ENCODE measurements at regions not wholly inside any gene's neighbourhood (a gene's known extent, or its start where the extent isn't known, plus 50 kb on each side); places are given as distances from the start of the nearest gene placed in this dataset.
"Not testable (repeated sequence)": the region's sequence is repeated elsewhere in the genome, so short reads cannot be mapped to it uniquely, and the experiment has no call there.

GRCh38 chr7:54416678-54417077, 125.5 kb upstream of the VSTM2A start:
- POLR2A ChIA-PET (ENCODE audit: low non-redundant PET), result no interaction called here
- CTCF ChIA-PET, result interaction anchor here (0.6 kb wide), 1 partner anchor 49 kb away, joined by 3 read pairs; no protein-coding TSS in a partner anchor
- DNase-seq (ENCODE audit: low spot score), result no peak
- no peak overlapping the region for H3K27ac ChIP-seq
- no peak for TF ChIP-seq CTCF (conservative IDR thresholded peaks at IDR 0.05; ENCODE audit: low read depth)

DNA sequence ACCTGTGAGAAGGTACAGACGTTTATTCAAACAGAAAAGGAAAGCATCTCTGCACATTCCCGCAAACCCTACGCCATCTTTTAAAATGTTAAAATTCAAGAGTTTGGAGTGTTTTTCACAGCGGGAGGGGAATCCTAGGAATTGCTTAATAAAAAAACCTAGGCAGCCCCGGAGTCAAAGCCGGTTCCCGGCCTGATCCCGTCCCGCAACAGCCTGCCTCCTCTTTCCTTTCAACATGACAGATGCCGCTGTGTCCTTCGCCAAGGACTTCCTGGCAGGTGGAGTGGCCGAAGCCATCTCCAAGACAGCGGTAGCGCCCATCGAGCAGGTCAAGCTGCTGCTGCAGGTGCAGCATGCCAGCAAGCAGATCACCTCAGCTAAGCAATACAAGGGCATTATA, 123.0 kb upstream of the VSTM2A start:
- no peak overlapping the region for H3K27ac ChIP-seq
- CTCF ChIA-PET, result interaction anchor here (0.6 kb wide), 1 partner anchor 117 kb away, joined by 3 read pairs; no protein-coding TSS in a partner anchor
- DNase-seq (ENCODE audit: low spot score), result no peak
- TF ChIP-seq CTCF (conservative IDR thresholded peaks at IDR 0.05; ENCODE audit: low read depth), result no peak
- POLR2A ChIA-PET (ENCODE audit: low non-redundant PET), result no interaction called here

GRCh38 chr7:54426406-54426805, 115.8 kb upstream of the VSTM2A start:
- CTCF ChIA-PET, result no interaction called here

GRCh38 chr7:54429111-54429510, 113.1 kb upstream of the VSTM2A start:
- ChIA-PET POLR2A (ENCODE audit: low non-redundant PET) (no interaction called here), CTCF (interaction anchor here (1.0 kb wide), 1 partner anchor 13 kb away, joined by 3 read pairs; no protein-coding TSS in a partner anchor)
- no peak for TF ChIP-seq CTCF (conservative IDR thresholded peaks at IDR 0.05; ENCODE audit: low read depth)
- no peak for DNase-seq (ENCODE audit: low spot score)
- no peak overlapping the region for H3K27ac ChIP-seq

More at GRCh38 chr7:54426406-54426805, 115.8 kb upstream of the VSTM2A start:
- TF ChIP-seq CTCF (conservative IDR thresholded peaks at IDR 0.05; ENCODE audit: low read depth), result no peak
- POLR2A ChIA-PET (ENCODE audit: low non-redundant PET), result no interaction called here
- DNase-seq (ENCODE audit: low spot score), result no peak
- no peak overlapping the region for H3K27ac ChIP-seq

DNA sequence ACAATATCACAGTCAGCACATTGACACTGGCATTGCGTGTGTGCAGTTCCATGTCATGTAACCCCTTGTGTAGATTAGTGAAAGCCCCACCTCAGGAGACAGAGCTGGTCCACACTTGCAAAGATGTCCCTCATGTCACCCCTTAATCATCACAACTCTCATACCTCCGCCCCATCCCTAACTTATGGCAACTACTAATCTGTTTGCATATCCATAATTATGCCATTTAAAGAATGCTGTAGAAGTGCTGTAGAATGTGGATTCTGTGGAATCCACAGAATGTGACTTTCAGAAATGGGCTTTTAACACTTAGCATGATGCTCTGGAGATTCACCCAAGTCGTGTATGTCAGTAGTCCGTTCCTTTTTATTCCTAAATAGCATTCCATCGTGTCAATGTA, 102.8 kb upstream of the VSTM2A start:
- no peak for DNase-seq (ENCODE audit: low spot score)
- CTCF ChIA-PET, result no interaction called here
- POLR2A ChIA-PET (ENCODE audit: low non-redundant PET), result no interaction called here
- TF ChIP-seq CTCF (conservative IDR thresholded peaks at IDR 0.05; ENCODE audit: low read depth), result no peak
- H3K27ac ChIP-seq, result no peak overlapping the region

DNA sequence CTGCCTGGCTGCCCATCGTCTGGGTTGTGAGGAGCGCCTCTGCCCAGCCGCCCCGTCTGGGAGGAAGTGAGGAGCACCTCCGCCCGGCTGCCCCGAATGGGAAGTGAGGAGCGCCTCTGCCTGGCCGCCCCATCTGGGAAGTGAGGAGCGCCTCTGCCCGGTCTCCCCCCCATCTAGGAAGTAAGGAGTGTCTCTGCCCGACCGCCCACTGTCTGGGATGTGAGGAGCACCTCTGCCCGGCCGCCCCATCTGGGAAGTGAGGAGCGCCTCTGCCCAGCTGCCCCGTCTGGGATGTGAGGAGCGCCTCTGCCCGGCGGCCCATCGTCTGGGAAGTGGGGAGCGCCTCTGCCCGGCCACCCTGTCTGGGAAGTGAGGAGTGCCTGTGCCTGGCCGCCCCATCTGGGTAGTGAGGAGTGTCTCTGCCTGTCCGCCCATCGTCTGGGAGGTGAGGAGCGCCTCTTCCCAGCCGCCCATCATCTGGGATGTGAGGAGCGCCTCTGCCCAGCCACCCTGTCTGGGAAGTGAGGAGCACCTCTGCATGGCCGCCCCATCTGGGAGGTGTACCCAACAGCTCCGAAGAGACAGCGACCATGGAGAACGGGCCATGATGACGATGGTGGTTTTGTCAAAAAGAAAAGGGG, 98.0 kb upstream of the VSTM2A start:
- H3K27ac ChIP-seq; DNase-seq (ENCODE audit: low spot score); CTCF ChIA-PET; POLR2A ChIA-PET (ENCODE audit: low non-redundant PET): not testable (repeated sequence)

DNA sequence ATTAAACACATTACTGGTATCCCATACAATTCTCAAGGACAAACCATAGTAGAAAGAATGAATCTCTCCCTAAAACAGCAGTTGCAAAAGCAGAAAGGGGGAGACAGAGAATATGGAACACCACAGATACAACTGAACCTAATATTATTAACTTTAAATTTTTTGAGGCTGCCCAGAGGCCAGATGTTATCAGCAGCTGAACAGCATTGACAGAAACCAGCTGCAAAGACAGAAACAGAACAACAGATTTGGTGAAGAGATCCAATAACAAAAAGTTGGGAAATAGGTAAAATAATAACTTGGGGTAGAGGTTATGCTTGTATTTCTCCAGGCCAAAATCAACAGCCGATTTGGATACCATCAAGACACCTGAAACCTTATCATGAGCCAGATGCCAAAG, 89.0 kb upstream of the VSTM2A start:
- CTCF ChIA-PET; H3K27ac ChIP-seq; POLR2A ChIA-PET (ENCODE audit: low non-redundant PET); DNase-seq (ENCODE audit: low spot score): not testable (repeated sequence)

- H3K27ac ChIP-seq; POLR2A ChIA-PET (ENCODE audit: low non-redundant PET): not testable (repeated sequence)
- CTCF ChIA-PET, result interaction anchor here (0.6 kb wide), 1 partner anchor 1002 kb away, joined by 3 read pairs; no protein-coding TSS in a partner anchor
These were observed 87.5 kb upstream of the VSTM2A start for GRCh38 chr7:54454700-54455099.

More at GRCh38 chr7:54454700-54455099, 87.5 kb upstream of the VSTM2A start:
- DNase-seq (ENCODE audit: low spot score), result not testable (repeated sequence)

Data from RWPE1 (cell line).